NCI-H2171 treated with DMSO at 0.1 percent for 48 hours (cell line): ENCODE measurements at regions not wholly inside any gene's neighbourhood (a gene's known extent, or its start where the extent isn't known, plus 50 kb on each side); places are given as distances from the start of the nearest gene placed in this dataset.

Experiments
- DNase-seq: peaks from one replicate; lab custom pipeline; 2025; lab: John Stamatoyannopoulos, UW

- DNase-seq = no peak
Measured at GRCh38 chr9:25613709-25614108, 64.5 kb downstream of the TUSC1 start.

DNA sequence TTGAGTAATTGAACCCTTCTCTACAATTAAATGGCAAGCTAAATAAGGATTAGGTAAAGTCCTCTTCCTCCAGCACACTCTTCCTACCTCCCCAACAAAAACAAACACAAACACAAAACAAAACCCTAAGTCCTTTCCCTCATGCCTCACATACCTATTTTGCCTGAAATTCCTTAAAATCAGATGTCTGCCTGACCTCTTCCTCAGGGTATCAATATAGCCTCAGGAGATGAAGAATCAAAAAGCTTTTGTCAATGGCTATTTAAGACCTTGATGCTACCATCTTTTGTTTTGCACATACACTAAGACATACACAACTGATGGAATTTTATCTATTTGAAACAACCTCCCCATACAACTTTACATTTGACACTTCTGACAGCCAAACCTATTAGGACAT is 75.1 kb downstream of the TUSC1 start:
- no peak for DNase-seq

DNA sequence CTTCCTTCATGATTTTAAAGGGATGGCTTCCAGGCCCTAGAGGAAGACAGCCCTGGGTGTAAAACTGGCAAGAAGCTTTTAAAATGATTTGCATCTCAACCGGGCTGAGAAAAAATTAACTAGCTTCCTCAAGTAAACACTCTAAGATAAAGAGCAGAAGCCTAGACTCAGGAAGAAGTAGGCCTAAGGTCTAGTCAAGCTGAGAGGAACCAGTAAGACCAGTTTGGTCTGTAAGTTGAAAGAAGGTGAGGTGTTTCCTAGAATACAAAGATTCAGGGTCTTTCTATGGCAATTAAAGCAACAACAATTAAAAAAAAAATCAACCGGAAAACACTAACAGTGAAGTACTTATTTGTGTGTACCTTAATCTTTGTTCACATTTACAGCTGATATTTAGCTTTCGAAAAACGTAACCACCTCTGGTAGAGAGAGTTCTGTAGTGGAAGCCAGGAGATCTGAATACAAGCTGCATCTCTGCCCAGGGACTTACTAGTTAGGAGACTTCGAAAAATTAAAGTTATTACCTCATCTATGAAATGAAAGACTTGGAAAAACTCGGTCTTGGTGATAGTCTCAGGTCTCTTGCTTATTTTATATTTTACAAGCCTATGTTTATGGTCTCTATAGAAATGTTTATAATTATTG is 75.7 kb downstream of the TUSC1 start:
- DNase-seq = no peak

DNA sequence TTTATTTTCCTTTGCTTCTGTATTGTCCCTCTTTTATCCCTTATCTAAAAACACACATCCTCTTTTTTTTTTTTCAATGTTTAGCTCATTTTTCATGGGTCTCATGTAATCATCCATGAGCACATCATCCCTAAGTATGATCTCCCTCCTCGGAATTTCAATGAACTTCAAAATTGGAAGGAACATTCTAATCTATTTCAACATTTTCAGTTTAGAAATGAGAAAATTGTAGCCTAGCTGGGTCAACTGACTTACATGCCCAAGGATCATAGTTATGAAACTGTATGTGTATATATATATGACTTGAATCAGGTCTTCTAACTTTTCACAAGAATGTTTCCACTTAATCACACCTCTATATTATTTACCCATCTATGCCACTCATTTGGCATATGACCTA is 77.7 kb downstream of the TUSC1 start:
- DNase-seq = no peak

DNA sequence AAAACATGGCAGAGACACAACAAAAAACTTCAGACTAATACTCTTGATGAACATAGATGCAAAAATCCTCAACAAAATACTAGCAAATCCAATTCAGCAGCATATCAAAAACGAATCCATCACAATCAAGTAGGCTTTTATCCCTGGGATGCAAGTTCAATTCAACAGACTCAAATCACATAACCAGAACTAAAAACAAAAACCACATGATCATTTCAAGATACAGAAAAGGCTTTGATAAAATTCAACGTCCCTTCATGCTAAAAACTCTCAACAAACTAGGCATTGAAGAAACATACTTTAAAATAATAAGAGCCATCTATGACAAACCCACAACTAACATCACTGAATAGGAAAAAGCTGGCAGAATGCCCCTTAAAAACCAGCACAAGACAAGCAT is 93.6 kb downstream of the TUSC1 start:
- no peak for DNase-seq

DNA sequence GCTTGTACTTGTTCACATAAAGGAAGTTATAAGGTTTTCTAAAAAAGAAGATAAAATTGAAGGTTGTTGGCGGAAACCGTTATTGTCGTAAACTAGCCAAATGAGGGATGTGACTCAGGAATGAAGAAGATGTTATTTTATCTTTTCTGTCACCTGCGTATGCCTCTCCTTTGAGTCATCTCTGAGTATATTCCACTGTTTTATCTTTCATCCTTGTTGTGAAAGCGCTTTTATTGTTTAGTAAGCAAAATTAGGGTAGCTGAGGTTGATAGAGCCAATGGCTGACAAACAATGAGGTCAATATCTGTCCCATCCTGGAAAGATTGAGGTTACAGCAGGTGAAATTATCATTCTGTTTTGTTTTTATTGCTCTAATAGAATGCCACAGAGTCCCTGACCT is 105.0 kb downstream of the TUSC1 start:
- no peak for DNase-seq

DNA sequence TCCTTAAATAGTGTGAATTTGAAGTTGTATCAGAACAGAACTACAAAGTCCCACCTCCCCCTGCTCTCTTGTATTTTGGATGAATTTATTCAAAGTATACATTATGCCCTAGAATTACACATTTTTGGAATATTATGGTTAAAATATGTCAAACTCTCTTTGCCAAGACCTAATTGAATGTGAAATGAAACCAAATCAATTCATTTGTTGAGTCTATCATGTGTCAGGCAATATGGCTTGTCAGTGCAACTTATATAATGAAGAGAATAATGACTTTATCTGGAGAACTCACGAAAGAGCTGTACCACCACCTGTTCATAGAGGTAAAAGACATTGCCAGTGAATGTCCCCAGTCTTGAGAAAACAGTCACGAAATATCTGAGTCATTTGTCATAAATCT is 106.8 kb downstream of the TUSC1 start:
- no peak for DNase-seq

GRCh38 chr9:25570802-25571201 is 107.4 kb downstream of the TUSC1 start:
- no peak for DNase-seq

DNA sequence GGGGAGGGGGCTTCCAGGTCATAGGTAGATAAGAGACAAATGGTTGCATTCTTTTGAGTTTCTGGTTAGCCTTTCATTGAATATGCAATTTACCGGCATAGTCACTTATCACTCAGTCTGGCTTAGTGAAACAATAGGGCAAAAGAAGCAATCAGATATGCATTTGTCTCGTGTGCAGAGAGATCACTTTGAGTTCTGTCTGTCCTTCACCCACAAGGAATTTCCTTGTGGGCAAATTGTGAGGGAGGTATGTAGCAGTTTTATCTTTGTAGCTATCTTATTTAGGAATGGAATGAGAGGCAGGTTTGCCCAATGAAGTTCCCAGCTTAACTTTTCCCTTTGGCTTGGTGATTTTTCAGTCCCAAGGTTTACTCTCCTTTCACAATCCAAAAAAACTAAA is 116.1 kb downstream of the TUSC1 start:
- no peak for DNase-seq

GRCh38 chr9:25557645-25558300 is 120.5 kb downstream of the TUSC1 start:
- DNase-seq = no peak

DNA sequence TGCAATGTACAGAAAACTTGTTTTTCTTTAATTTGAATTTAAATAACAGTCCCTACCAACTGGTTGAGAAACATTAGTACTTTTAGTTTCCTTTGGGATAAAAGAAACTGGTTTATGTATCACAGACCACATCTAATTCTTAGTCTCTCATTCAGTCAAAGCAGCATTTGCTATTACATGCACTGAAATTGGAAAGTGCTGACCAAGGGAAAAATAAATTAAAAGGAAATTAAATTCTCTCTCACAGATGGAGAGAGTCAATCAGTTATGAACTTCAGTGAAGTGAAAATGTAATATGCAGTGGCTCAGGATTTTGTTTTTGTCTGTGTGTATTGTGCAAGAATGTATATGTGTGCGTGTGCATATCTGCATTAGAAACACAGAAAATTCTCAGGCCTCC is 121.7 kb downstream of the TUSC1 start:
- DNase-seq = no peak

DNA sequence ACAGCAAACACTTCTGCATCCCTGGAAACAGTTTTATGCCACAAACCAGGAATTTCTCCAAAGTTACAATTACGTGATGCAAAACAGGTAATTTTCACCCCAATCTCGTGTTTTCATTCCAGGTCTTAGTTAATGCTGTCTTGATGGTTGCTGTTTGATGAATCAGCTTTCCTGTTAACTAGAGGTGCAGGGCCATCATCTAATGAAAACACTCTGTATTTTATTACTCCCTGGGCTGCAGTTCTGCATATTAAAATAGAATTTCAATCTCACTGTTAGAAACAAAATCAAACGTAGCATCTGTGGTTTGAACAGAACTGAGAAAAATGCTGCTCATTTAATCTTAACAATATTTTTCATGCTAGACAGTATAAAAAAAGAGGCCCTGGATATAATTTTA is 129.4 kb downstream of the TUSC1 start:
- DNase-seq = no peak

DNA sequence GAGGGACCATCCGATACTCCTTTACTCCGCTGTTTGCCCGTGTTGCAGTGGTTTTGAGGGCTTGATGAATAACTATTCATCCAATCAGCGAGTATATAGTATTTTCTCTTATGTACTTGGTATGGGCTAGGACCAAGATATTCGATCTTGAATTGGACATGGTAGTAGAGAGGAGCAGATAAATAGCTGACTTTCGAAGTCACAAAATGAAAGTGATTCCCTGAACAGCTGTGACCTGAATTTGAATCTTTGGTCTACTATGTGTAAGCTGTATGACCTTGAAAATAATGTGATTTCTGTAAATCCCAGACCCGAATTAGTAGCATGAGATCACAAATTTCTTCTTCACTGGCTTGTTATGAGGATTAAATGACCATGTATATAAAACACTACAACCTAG is 134.4 kb downstream of the TUSC1 start:
- no peak for DNase-seq

DNA sequence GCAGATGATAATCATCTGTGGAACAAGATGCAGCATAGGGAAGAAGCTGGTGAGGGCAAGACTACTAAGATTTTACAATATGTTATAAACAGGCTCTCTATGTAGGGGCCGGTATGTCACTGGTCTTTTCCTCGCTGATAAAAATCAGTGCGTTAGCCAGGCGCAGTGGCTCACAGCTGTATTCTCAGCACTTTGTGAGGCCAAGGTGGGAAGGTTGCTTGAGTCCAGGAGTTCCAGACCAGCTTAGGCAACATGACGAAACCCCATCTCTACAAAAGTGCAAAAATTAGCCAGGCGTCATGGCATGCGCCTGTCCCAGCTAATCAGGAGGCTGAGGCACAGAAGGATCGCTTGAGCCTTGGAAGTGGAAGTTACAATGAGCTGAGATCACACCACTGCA is 135.9 kb downstream of the TUSC1 start:
- no peak for DNase-seq

GRCh38 chr9:25537808-25538207 is 140.4 kb downstream of the TUSC1 start:
- no peak for DNase-seq

DNA sequence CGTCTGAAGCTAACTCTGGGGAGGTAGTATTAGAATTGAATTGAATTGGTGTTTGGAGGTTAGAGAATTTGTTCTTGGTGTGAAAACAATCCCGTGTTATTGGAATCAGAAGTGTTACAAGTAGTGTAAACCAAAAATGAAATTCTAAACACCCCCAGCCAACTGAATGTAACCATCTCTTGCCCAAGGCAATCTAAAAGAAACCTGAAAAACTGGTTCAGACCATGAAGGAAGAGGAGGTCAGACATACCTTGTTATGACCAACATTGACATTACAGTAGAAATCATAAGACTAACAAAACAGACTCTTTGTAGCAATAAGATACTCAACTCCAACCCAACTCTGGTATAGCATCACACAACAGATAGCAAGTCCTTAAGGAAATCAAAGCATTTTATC is 159.0 kb downstream of the TUSC1 start:
- no peak for DNase-seq

DNA sequence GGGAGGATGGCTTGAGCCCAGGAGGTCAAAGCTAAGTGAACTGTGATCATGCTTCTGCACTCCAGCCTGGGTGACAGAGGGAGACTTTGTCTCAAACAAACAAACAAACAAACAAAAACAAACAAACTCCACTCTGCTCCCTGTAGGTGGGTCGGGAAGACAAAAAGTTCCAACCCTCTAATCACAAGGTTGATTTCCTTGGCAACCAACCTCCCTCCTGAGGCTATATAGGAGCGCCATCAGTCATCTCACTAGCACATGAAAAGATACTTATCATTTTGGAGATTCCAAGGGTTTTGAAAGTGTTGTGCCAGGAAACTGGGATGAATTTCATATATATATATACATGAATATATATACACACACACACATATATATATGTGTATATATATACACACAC is 160.5 kb downstream of the TUSC1 start:
- DNase-seq = no peak

DNA sequence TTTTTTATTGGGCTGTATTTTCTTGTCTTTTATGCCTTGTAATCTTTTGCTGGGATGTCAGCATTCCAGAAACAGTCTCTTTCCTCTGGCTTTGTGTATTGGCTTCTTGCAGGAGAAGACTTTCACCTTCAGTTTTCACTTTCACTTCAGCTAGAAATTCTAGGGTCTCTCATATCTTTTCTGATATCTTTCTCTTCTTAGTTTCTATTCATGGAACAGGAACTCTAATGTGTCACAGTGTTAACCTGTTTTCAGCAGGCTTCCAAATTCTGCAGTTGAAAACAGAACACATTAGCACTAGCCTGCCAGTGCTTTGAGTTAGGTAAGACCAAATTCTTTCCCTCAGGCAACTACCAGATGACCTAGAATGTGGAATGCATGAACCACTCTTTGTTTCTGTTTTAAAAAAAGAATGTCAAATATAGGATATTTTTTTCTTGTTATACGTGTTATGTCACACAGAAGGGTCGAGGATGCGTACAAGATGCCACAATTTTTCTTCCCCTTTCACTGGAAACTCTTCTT is 164.7 kb downstream of the TUSC1 start:
- DNase-seq = no peak

GRCh38 chr9:25505644-25506043 is 172.6 kb downstream of the TUSC1 start:
- DNase-seq = no peak

- no peak for DNase-seq
Measured at GRCh38 chr9:25481372-25481771, 196.9 kb downstream of the TUSC1 start.

DNA sequence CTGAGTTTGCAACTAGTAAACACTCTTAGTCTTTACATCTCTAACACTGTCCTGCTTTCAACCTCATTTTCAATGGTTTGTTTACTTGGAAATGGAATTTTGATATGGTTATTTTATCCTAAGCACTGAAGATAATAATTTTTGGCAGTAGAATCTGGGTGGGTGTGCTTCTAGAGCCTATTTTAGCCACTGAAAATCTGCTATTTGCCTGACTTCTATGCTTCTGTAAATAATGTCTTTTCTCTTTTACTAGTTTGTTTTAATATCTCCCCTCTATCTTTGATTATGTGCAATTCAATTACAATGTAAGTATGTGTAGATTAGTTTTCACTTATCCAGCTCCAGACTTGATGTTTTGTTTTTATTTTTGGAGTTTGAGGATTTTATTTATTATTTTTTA is 197.5 kb downstream of the TUSC1 start:
- no peak for DNase-seq

DNA sequence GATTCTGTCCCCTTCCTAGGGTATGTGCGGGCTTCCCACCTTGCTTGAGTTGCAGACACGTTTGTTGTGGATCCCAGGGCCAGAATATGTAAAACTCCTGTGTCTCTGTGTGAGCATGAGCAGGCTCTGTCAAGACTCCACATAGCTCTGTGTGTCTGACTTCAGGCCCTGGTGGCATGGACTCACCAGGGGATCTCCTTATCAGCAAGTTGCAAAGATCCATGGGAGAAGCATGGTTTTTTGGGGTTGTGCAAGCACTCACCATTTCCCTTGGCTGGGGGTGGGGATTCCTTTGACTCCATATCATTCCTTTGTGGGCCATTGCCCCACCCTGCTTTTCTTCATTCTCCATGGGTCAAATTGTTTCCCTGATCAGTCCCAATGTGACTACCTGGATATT is 205.6 kb downstream of the TUSC1 start:
- DNase-seq = no peak

DNA sequence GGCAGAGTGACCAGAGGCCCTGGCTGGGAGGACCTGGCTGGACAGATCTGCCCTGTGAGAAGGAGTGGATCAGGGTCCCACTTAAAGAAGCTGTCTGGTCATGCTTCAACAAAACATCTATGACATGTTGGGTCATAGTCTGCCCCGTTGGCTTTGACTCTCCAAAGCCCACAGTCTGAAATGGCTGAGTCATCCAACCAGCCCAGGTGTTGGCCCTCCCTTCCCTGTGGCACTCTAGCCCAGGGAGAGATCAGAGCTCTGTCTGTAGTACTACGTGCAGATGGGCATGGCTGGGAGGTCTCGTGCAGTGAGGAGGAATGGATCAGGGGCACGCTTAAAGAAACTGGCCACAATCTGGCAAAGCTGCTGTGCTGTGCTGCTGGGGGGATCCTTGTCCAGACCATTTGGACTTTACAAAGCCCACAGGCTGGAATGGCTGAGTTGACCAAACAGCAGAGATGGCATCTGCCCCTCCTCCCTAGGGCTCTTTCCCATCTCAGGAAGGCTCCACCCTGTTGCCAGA is 206.1 kb downstream of the TUSC1 start:
- DNase-seq = no peak

GRCh38 chr9:25461416-25461815 is 216.8 kb downstream of the TUSC1 start:
- DNase-seq = no peak
